Liver (tissue), 3 donors: ENCODE measurements at regions not wholly inside any gene's neighbourhood (a gene's known extent, or its start where the extent isn't known, plus 50 kb on each side); places are given as distances from the start of the nearest gene placed in this dataset.

Experiments
- EGR1 ChIP-seq, 2 donors: IDR thresholded peaks; 2 replicates each; pipeline ENCODE4 v1.6.1; 2016 to 2018; ENCODE audit warnings: antibody characterized with exemption in 2 of 2, low read depth in 2 of 2
- FOXA1 ChIP-seq: IDR thresholded peaks from 2 replicates; pipeline ENCODE4 v1.6.1; 2016; ENCODE audit warnings: antibody characterized with exemption
- FOXA2 ChIP-seq: IDR thresholded peaks from 2 replicates; pipeline ENCODE4 v1.6.1; 2016; ENCODE audit warnings: antibody characterized with exemption
- GABPA ChIP-seq, 2 donors: IDR thresholded peaks in 1 of 2; conservative IDR thresholded peaks in 1 of 2; 2 replicates each; pipeline ENCODE4 v1.6.1; 2016; ENCODE audit warnings: antibody characterized with exemption in 2 of 2, mild to moderate bottlenecking in 1 of 2, moderate library complexity in 1 of 2
- HNF4G ChIP-seq: IDR thresholded peaks from 2 replicates; pipeline ENCODE4 v1.6.1; 2016; ENCODE audit warnings: antibody characterized with exemption
- JUND ChIP-seq, 2 donors: IDR thresholded peaks; 2 replicates each; pipeline ENCODE4 v1.6.1; 2016; ENCODE audit warnings: antibody characterized with exemption in 2 of 2
- RAD21 ChIP-seq, 2 donors: IDR thresholded peaks; 2 replicates each; pipeline ENCODE4 v1.6.1; 2016; ENCODE audit warnings: antibody characterized with exemption in 2 of 2, mild to moderate bottlenecking in 2 of 2
- SP1 ChIP-seq: IDR thresholded peaks from 2 replicates; pipeline ENCODE4 v1.6.1; 2018; ENCODE audit warnings: antibody characterized with exemption, mild to moderate bottlenecking
- YY1 ChIP-seq: IDR thresholded peaks from 2 replicates; pipeline ENCODE4 v1.6.1; 2016; ENCODE audit warnings: antibody characterized with exemption, mild to moderate bottlenecking
- TF ChIP-seq, protein P1 (sequence below): fragments of 150-350 bp; IDR thresholded peaks from 2 replicates; pipeline ENCODE4 v1.5.1; 2017; ENCODE audit warnings: improper control_type of control experiment, low read depth, low read length; ENCODE audit not compliant: missing input control
- TF ChIP-seq, protein P2 (sequence below): IDR thresholded peaks from 2 replicates; pipeline ENCODE4 v1.6.1; 2016; ENCODE audit warnings: antibody characterized with exemption
- TF ChIP-seq, protein P3 (sequence below): IDR thresholded peaks from 2 replicates; pipeline ENCODE4 v1.6.1; 2016; ENCODE audit warnings: antibody characterized with exemption
- TF ChIP-seq, protein P4 (sequence below): IDR thresholded peaks from 2 replicates; pipeline ENCODE4 v1.6.1; 2016; ENCODE audit warnings: antibody characterized with exemption, mild to moderate bottlenecking
- donor health status: healthy.
- donor health status: healthy.

DNA sequence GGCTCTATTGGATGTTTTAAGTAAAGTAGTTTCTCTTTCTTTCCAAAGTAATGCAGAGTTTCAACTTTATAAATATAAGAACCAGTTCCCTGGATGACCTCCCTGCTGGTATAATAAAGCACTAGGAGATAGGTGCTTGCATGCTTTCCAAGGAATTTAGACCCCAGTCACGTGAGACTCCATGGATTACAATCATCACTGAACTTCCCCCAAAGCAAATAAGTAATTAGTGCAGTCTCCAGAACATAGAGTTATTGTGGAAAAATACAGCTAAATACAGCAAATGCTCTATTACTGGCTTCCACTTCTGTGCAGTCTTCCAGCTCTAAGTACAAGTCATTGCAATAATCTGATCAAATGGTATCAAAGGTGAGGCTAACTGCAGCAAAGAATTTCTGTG lies 220.2 kb upstream of the STEAP1 start:
- TF ChIP-seq, protein P1, sequence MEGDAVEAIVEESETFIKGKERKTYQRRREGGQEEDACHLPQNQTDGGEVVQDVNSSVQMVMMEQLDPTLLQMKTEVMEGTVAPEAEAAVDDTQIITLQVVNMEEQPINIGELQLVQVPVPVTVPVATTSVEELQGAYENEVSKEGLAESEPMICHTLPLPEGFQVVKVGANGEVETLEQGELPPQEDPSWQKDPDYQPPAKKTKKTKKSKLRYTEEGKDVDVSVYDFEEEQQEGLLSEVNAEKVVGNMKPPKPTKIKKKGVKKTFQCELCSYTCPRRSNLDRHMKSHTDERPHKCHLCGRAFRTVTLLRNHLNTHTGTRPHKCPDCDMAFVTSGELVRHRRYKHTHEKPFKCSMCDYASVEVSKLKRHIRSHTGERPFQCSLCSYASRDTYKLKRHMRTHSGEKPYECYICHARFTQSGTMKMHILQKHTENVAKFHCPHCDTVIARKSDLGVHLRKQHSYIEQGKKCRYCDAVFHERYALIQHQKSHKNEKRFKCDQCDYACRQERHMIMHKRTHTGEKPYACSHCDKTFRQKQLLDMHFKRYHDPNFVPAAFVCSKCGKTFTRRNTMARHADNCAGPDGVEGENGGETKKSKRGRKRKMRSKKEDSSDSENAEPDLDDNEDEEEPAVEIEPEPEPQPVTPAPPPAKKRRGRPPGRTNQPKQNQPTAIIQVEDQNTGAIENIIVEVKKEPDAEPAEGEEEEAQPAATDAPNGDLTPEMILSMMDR = no peak
- TF ChIP-seq FOXA2 (no peak), JUND (IDR thresholded peaks at IDR 0.05) (no peak), GABPA (IDR thresholded peaks at IDR 0.05 in 1 of 2, conservative IDR thresholded peaks at IDR 0.05 in 1 of 2) (no peak), SP1 (no peak), RAD21 (IDR thresholded peaks at IDR 0.05) (no peak), FOXA1 (no peak), EGR1 (IDR thresholded peaks at IDR 0.05; ENCODE audit: low read depth in 2 of 2) (no peak), HNF4G (no peak), YY1 (no peak)
- TF ChIP-seq, protein P2, sequence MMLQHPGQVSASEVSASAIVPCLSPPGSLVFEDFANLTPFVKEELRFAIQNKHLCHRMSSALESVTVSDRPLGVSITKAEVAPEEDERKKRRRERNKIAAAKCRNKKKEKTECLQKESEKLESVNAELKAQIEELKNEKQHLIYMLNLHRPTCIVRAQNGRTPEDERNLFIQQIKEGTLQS = no peak
- TF ChIP-seq, protein P3, sequence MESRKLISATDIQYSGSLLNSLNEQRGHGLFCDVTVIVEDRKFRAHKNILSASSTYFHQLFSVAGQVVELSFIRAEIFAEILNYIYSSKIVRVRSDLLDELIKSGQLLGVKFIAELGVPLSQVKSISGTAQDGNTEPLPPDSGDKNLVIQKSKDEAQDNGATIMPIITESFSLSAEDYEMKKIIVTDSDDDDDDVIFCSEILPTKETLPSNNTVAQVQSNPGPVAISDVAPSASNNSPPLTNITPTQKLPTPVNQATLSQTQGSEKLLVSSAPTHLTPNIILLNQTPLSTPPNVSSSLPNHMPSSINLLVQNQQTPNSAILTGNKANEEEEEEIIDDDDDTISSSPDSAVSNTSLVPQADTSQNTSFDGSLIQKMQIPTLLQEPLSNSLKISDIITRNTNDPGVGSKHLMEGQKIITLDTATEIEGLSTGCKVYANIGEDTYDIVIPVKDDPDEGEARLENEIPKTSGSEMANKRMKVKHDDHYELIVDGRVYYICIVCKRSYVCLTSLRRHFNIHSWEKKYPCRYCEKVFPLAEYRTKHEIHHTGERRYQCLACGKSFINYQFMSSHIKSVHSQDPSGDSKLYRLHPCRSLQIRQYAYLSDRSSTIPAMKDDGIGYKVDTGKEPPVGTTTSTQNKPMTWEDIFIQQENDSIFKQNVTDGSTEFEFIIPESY = no peak
- TF ChIP-seq, protein P4, sequence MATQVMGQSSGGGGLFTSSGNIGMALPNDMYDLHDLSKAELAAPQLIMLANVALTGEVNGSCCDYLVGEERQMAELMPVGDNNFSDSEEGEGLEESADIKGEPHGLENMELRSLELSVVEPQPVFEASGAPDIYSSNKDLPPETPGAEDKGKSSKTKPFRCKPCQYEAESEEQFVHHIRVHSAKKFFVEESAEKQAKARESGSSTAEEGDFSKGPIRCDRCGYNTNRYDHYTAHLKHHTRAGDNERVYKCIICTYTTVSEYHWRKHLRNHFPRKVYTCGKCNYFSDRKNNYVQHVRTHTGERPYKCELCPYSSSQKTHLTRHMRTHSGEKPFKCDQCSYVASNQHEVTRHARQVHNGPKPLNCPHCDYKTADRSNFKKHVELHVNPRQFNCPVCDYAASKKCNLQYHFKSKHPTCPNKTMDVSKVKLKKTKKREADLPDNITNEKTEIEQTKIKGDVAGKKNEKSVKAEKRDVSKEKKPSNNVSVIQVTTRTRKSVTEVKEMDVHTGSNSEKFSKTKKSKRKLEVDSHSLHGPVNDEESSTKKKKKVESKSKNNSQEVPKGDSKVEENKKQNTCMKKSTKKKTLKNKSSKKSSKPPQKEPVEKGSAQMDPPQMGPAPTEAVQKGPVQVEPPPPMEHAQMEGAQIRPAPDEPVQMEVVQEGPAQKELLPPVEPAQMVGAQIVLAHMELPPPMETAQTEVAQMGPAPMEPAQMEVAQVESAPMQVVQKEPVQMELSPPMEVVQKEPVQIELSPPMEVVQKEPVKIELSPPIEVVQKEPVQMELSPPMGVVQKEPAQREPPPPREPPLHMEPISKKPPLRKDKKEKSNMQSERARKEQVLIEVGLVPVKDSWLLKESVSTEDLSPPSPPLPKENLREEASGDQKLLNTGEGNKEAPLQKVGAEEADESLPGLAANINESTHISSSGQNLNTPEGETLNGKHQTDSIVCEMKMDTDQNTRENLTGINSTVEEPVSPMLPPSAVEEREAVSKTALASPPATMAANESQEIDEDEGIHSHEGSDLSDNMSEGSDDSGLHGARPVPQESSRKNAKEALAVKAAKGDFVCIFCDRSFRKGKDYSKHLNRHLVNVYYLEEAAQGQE = no peak
